Gastrocnemius medialis (tissue), 4 donors: ENCODE measurements at regions not wholly inside any gene's neighbourhood (a gene's known extent, or its start where the extent isn't known, plus 50 kb on each side); places are given as distances from the start of the nearest gene placed in this dataset.

Experiments used
- CTCF ChIP-seq, 5 experiments: fragments of 450-650 bp in 3 of 5; fragments of 200-600 bp in 2 of 5; sonication (generic) in 2 of 5; IDR thresholded peaks in 4 of 5; conservative IDR thresholded peaks in 1 of 5; 1 replicate in 4 of 5; 2 replicates in 1 of 5; pipeline ENCODE4 v1.5.1; 2016 to 2019; ENCODE audit warnings: antibody characterized with exemption in 5 of 5, mild to moderate bottlenecking in 3 of 5, moderate library complexity in 3 of 5
- POLR2A ChIP-seq, 2 donors: fragments of 450-650 bp; IDR thresholded peaks; one replicate each; pipeline ENCODE4 v1.6.1; 2017; ENCODE audit warnings: antibody characterized with exemption in 2 of 2, mild to moderate bottlenecking in 2 of 2, moderate library complexity in 2 of 2

GRCh38 chrX:85573801-85574200 lies 194.3 kb upstream of the POF1B start:
- TF ChIP-seq CTCF (IDR thresholded peaks at IDR 0.05 in 4 of 5, conservative IDR thresholded peaks at IDR 0.05 in 1 of 5) (no peak), POLR2A (IDR thresholded peaks at IDR 0.05) (no peak)
